Epithelial cell of esophagus (primary cell): ENCODE measurements at regions not wholly inside any gene's neighbourhood (a gene's known extent, or its start where the extent isn't known, plus 50 kb on each side); places are given as distances from the start of the nearest gene placed in this dataset.

ENCODE experiments used
- DNase-seq: peaks from one replicate; pipeline ENCODE4 v3.0.0; 2010; ENCODE audit warnings: low read depth
- H3K4me3 ChIP-seq: 2 replicates; pipeline ENCODE4 v1.5.1; 2011; ENCODE audit warnings: mild to moderate bottlenecking, low read length, control low read depth
- CTCF ChIP-seq: IDR thresholded peaks from 2 replicates; pipeline ENCODE4 v1.5.1; 2011; ENCODE audit warnings: low read depth, mild to moderate bottlenecking, low read length, control low read depth, inconsistent platforms; ENCODE audit not compliant: insufficient read depth; ENCODE audit errors: missing control alignments

GRCh38 chr21:23017989-23018388, 2019.8 kb downstream of the NCAM2 start:
- no peak for TF ChIP-seq CTCF
- H3K4me3 ChIP-seq, result no peak overlapping the region
- no peak for DNase-seq

GRCh38 chr21:23020969-23021368, 2022.8 kb downstream of the NCAM2 start:
- no peak overlapping the region for H3K4me3 ChIP-seq
- TF ChIP-seq CTCF, result no peak
- no peak for DNase-seq

GRCh38 chr21:23021481-23021880, 2023.3 kb downstream of the NCAM2 start:
- no peak for TF ChIP-seq CTCF
- H3K4me3 ChIP-seq, result no peak overlapping the region
- DNase-seq, result no peak

- DNase-seq, result no peak
- H3K4me3 ChIP-seq, result no peak overlapping the region
- TF ChIP-seq CTCF, result no peak
Observed at GRCh38 chr21:23026878-23027277, 2028.7 kb downstream of the NCAM2 start.

- H3K4me3 ChIP-seq, result no peak overlapping the region
- no peak for TF ChIP-seq CTCF
- no peak for DNase-seq
Observed at GRCh38 chr21:23039846-23040245, 2041.6 kb downstream of the NCAM2 start.

- TF ChIP-seq CTCF, result no peak
- no peak overlapping the region for H3K4me3 ChIP-seq
- no peak for DNase-seq
Observed at GRCh38 chr21:23045955-23046354, 2047.7 kb downstream of the NCAM2 start.

- no peak overlapping the region for H3K4me3 ChIP-seq
- no peak for DNase-seq
- TF ChIP-seq CTCF, result no peak
Observed at GRCh38 chr21:23067672-23068071, 2069.5 kb downstream of the NCAM2 start.
